Transverse colon (tissue), 4 donors: ENCODE measurements at regions not wholly inside any gene's neighbourhood (a gene's known extent, or its start where the extent isn't known, plus 50 kb on each side); places are given as distances from the start of the nearest gene placed in this dataset.

ENCODE experiments used
- CTCF ChIP-seq, 5 experiments: fragments of 200-600 bp in 3 of 5; fragments of 450-650 bp in 2 of 5; sonication (generic) in 3 of 5; IDR thresholded peaks; 1 replicate in 2 of 5; 2 replicates in 3 of 5; pipeline ENCODE4 v1.5.1; 2016 to 2017; ENCODE audit warnings: antibody characterized with exemption in 5 of 5, inconsistent platforms in 3 of 5, mild to moderate bottlenecking in 2 of 5, moderate library complexity in 1 of 5
- EP300 ChIP-seq: sonication (generic); formaldehyde crosslinking; IDR thresholded peaks from one replicate; pipeline ENCODE4 v1.6.1; 2017; ENCODE audit warnings: antibody characterized with exemption, low read depth
- POLR2A ChIP-seq: fragments of 450-650 bp; IDR thresholded peaks from one replicate; pipeline ENCODE4 v1.6.1; 2016; ENCODE audit warnings: antibody characterized with exemption, mild to moderate bottlenecking, moderate library complexity
- POLR2AphosphoS5 ChIP-seq, 3 donors: sonication (generic); formaldehyde crosslinking; IDR thresholded peaks; one replicate each; pipeline ENCODE4 v1.6.1; 2016; ENCODE audit warnings: antibody characterized with exemption in 3 of 3

DNA sequence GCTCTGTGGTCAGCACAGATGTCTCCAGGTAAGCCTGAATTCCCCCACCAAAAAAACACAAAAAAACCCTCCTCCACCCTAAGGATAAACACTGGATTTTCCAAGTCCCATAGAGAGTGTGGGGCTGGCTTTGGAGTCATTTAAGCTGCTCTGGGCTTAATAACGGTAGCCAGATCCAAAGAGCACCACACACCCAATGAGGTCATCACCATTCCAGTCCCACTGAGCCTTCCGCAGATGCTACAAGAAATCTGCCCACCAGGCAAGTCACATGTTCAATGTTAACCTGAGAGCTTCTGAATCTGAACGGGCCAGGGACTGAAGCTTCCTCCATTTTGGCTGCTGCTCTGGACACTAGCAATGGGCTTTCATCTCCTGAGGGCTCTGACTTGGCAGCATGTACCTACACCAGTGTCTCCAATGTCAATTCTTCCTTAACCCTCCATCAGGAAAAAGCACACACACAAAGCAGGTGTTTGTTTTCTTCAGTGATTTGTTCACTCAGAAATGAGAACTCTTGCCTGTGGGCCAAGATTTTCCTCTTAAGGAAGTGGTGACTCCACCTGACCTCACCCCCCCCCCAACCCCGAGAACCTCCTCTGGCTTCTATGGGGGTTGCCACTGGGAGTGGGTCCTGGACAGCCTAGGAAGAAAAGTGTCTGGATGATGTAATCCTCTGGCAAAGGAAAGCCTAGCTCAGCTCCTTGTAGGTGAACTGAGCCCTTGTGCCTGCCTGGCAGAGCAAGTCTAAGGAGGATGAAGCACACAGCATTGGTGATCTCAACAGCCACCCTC, 220.1 kb downstream of the FOXL1 start:
- no peak for TF ChIP-seq CTCF (IDR thresholded peaks at IDR 0.05)
- no peak for TF ChIP-seq POLR2A
- no peak for TF ChIP-seq POLR2AphosphoS5 (IDR thresholded peaks at IDR 0.05)
- no peak for TF ChIP-seq EP300
